Endothelial cell of umbilical vein (primary cell): ENCODE measurements at regions not wholly inside any gene's neighbourhood (a gene's known extent, or its start where the extent isn't known, plus 50 kb on each side); places are given as distances from the start of the nearest gene placed in this dataset.

Experiments
- BruUV-seq: library from RNA; stranded (reverse); fragments of 400-500 nt; replicated peaks from 2 replicates; lab custom pipeline; 2021; lab: Mats Ljungman, UMichigan
- CTCF ChIA-PET: fragments of 300-600, 350-600 bp; sonication (Branson Sonifier 250); formaldehyde crosslinking; loops from one replicate; lab custom pipeline; 2021; ENCODE audit warnings: antibody characterized with exemption, inconsistent platforms; lab: Charles Lee
- POLR2A ChIA-PET: fragments of 300-600, 350-600 bp; sonication (Branson Sonifier 250); formaldehyde crosslinking; loops from one replicate; lab custom pipeline; 2021; ENCODE audit warnings: antibody characterized with exemption, inconsistent platforms; lab: Charles Lee
- DNase-seq: peaks from one replicate; pipeline ENCODE4 v3.0.0-alpha.2; 2011; ENCODE audit warnings: low read depth, low spot score
- FAIRE-seq: peaks from 2 replicates; lab custom pipeline; 2011; peaks lifted over from hg19 to GRCh38; lab: Jason Lieb, UNC
- H2AFZ ChIP-seq: 2 replicates; pipeline ENCODE4 v1.6.0; 2012; ENCODE audit warnings: low read depth, low read length, control low read depth, inconsistent platforms
- H3K27ac ChIP-seq: 2 replicates; pipeline ENCODE4 v1.5.1; 2011; ENCODE audit warnings: low read depth, mild to moderate bottlenecking, control low read depth, low read length, moderate library complexity; ENCODE audit not compliant: insufficient read depth
- H3K27me3 ChIP-seq, 2 experiments: 2 replicates each; pipeline versions ENCODE4 v1.6.0 to v1.6.1; 2011; ENCODE audit warnings: low read length in 2 of 2, mixed read lengths in 1 of 2; ENCODE audit not compliant: control insufficient read depth in 2 of 2, insufficient read depth in 2 of 2
- H3K36me3 ChIP-seq, 2 experiments: 2 replicates in 1 of 2; 3 replicates in 1 of 2; pipeline ENCODE4 v1.5.1; 2011; ENCODE audit warnings: low read length in 2 of 2, mild to moderate bottlenecking in 1 of 2, moderate library complexity in 1 of 2; ENCODE audit not compliant: control insufficient read depth in 2 of 2, insufficient read depth in 2 of 2; ENCODE audit errors: extremely low read depth in 1 of 2
- H3K4me1 ChIP-seq: 3 replicates; pipeline ENCODE4 v1.5.1; 2011; ENCODE audit warnings: mild to moderate bottlenecking, low read length; ENCODE audit not compliant: control insufficient read depth, insufficient read depth; ENCODE audit errors: extremely low read depth
- H3K4me2 ChIP-seq: 2 replicates; pipeline ENCODE4 v1.6.1; 2011; ENCODE audit warnings: low read length, control low read depth, mixed read lengths; ENCODE audit not compliant: insufficient read depth
- H3K4me3 ChIP-seq, 3 experiments: fragments of 200-600 bp in 1 of 3; sonication (generic), shearing (Covaris generic) in 1 of 3; replicated peaks in 1 of 3; 2 replicates each; pipeline ENCODE4 v1.5.1; 2011 to 2016; ENCODE audit warnings: control low read depth in 3 of 3, low read length in 3 of 3, mild to moderate bottlenecking in 2 of 3, inconsistent platforms in 1 of 3, low read depth in 1 of 3, moderate library complexity in 1 of 3; ENCODE audit not compliant: insufficient read depth in 1 of 3
- H3K79me2 ChIP-seq: 2 replicates; pipeline ENCODE4 v1.6.0; 2012; ENCODE audit warnings: low read length, inconsistent platforms; ENCODE audit not compliant: control insufficient read depth, insufficient read depth
- H3K9ac ChIP-seq: replicated peaks from 2 replicates; pipeline ENCODE3; 2011; ENCODE audit warnings: low read length, control low read depth; ENCODE audit not compliant: insufficient read depth; ENCODE audit errors: extremely low read depth
- H3K9me1 ChIP-seq: replicated peaks from 3 replicates; pipeline ENCODE4 v1.6.0; 2011; ENCODE audit warnings: mild to moderate bottlenecking, low read length; ENCODE audit not compliant: control insufficient read depth, insufficient read depth; ENCODE audit errors: extremely low read depth
- H3K9me3 ChIP-seq: replicated peaks from 2 replicates; pipeline ENCODE4 v1.5.1; 2012; ENCODE audit warnings: low read length, inconsistent platforms; ENCODE audit not compliant: control insufficient read depth, insufficient read depth
- H4K20me1 ChIP-seq: replicated peaks from 2 replicates; pipeline ENCODE3; 2011; ENCODE audit warnings: mild to moderate bottlenecking, low read length; ENCODE audit not compliant: control insufficient read depth, insufficient read depth; ENCODE audit errors: extremely low read depth
- EZH2 ChIP-seq: IDR thresholded peaks from 2 replicates; pipeline ENCODE4 v1.6.1; 2012; ENCODE audit warnings: borderline replicate concordance, low read depth, mild to moderate bottlenecking, moderate library complexity, low read length, inconsistent platforms; ENCODE audit not compliant: severe bottlenecking
- FOS ChIP-seq: IDR thresholded peaks from 2 replicates; pipeline ENCODE4 v1.6.1; 2011; ENCODE audit warnings: mild to moderate bottlenecking, low read length, moderate library complexity, borderline replicate concordance; ENCODE audit not compliant: insufficient read depth
- GATA2 ChIP-seq: IDR thresholded peaks from 2 replicates; pipeline ENCODE4 v1.7.0; 2011; ENCODE audit warnings: low read depth, mild to moderate bottlenecking, moderate library complexity, mixed read lengths, low read length; ENCODE audit not compliant: insufficient read length, insufficient read depth
- MYC ChIP-seq: IDR thresholded peaks from one replicate; pipeline ENCODE4 v1.6.1; 2011; ENCODE audit warnings: mild to moderate bottlenecking, low read depth, low read length
- POLR2A ChIP-seq: IDR thresholded peaks from 2 replicates; pipeline ENCODE4 v1.6.1; 2012; ENCODE audit warnings: low read depth, mild to moderate bottlenecking, control low read depth, low read length
- POLR2AphosphoS5 ChIP-seq: IDR thresholded peaks from 2 replicates; pipeline ENCODE4 v1.6.1; 2012; ENCODE audit warnings: low read depth, mild to moderate bottlenecking, control low read depth, low read length, moderate library complexity; ENCODE audit not compliant: insufficient read depth
- dilution Hi-C: fragments of 300-500 bp; cut with MboI; formaldehyde crosslinking; loops from one replicate; pipeline ENCODE4 v1.15.0; 2019; ENCODE audit warnings: low sequenced_read_pairs; ENCODE audit not compliant: extremely low pct_ligation_motif_present
- intact Hi-C: fragments of 100-400 bp; cut with micrococcal nuclease; formaldehyde crosslinking; loops from one replicate; pipeline ENCODE4 v1.10.0; 2022
- TF ChIP-seq, protein P1 (sequence below), 2 donors: IDR thresholded peaks; 1 replicate in 1 of 2; 2 replicates in 1 of 2; pipeline ENCODE4 v1.5.1; 2011; ENCODE audit warnings: low read length in 2 of 2, mild to moderate bottlenecking in 2 of 2, moderate library complexity in 2 of 2, control low read depth in 1 of 2, inconsistent platforms in 1 of 2, low read depth in 1 of 2; ENCODE audit not compliant: insufficient read depth in 1 of 2; ENCODE audit errors: extremely low read depth in 1 of 2
- TF ChIP-seq, protein P2 (sequence below): IDR thresholded peaks from 2 replicates; pipeline ENCODE4 v1.6.1; 2011; ENCODE audit not compliant: insufficient read depth, insufficient read length

DNA sequence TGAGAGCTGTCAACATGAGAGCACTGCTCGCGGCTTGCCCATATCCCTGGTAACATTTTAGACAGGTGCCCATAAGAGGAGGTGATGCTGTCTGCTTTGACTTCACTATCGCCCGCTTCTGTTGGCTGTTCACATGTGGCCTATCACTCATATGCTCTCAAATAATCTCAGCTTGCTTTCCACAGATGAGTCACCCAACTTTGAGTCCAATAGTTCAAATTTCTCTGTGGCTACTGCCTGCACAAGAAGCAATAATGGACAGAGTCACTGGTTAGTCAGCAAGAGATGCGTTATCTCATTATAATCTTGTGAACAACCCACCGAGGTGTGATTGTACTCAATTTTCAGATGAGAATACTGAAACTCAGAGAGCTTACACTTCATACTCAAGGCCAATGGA lies 1714.1 kb downstream of the LRRC4C start:
- no peak for DNase-seq
- POLR2A ChIA-PET = no interaction called here
- intact Hi-C loops = no loop called here

More for the DNA sequence above, 1714.1 kb downstream of the LRRC4C start:
- no peak for TF ChIP-seq POLR2A
- TF ChIP-seq, protein P1, sequence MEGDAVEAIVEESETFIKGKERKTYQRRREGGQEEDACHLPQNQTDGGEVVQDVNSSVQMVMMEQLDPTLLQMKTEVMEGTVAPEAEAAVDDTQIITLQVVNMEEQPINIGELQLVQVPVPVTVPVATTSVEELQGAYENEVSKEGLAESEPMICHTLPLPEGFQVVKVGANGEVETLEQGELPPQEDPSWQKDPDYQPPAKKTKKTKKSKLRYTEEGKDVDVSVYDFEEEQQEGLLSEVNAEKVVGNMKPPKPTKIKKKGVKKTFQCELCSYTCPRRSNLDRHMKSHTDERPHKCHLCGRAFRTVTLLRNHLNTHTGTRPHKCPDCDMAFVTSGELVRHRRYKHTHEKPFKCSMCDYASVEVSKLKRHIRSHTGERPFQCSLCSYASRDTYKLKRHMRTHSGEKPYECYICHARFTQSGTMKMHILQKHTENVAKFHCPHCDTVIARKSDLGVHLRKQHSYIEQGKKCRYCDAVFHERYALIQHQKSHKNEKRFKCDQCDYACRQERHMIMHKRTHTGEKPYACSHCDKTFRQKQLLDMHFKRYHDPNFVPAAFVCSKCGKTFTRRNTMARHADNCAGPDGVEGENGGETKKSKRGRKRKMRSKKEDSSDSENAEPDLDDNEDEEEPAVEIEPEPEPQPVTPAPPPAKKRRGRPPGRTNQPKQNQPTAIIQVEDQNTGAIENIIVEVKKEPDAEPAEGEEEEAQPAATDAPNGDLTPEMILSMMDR (IDR thresholded peaks at IDR 0.05; ENCODE audit: extremely low read depth in 1 of 2, insufficient read depth in 1 of 2, low read depth in 1 of 2, low read length in 2 of 2) = no peak
- TF ChIP-seq MYC = no peak
- no peak for TF ChIP-seq FOS
- TF ChIP-seq, protein P2, sequence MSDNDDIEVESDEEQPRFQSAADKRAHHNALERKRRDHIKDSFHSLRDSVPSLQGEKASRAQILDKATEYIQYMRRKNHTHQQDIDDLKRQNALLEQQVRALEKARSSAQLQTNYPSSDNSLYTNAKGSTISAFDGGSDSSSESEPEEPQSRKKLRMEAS = no peak
- TF ChIP-seq EZH2 = no peak
- no peak for TF ChIP-seq POLR2AphosphoS5
- TF ChIP-seq GATA2 = no peak
- dilution Hi-C loops = no loop called here
- H3K4me1 ChIP-seq = no peaks in the 10 kb centered on the region
- H4K20me1 ChIP-seq = no peaks in the 10 kb centered on the region
- no peaks in the 10 kb centered on the region for H3K27me3 ChIP-seq
- no peak overlapping the region for H3K4me2 ChIP-seq
- H2AFZ ChIP-seq = no peak overlapping the region
- H3K9me1 ChIP-seq = no peaks in the 10 kb centered on the region
- H3K79me2 ChIP-seq = no peaks in the 10 kb centered on the region
- BruUV-seq = no TSS peak
- no peak for FAIRE-seq
- H3K36me3 ChIP-seq = no peaks in the 10 kb centered on the region
- no peak overlapping the region for H3K27ac ChIP-seq
- CTCF ChIA-PET = no interaction called here
- H3K4me3 ChIP-seq = no peak overlapping the region
- H3K9me3 ChIP-seq = no peaks in the 10 kb centered on the region
- no peak overlapping the region for H3K9ac ChIP-seq
